ENCODE measurements at regions not wholly inside any gene's neighbourhood (a gene's known extent, or its start where the extent isn't known, plus 50 kb on each side); places are given as distances from the start of the nearest gene placed in this dataset.

- Histone ChIP-seq H3K4me1 (ENCODE audit: insufficient read depth, low read length) (no peaks in the 10 kb centered on the region), H3K9me3 (ENCODE audit: control insufficient read depth in 1 of 2, insufficient read depth in 1 of 2, low read length in 2 of 2) (peaks cover 0 to 3% of the 10 kb centered on the region in 2 experiments), H3K36me3 (ENCODE audit: insufficient read depth, low read length) (no peaks in the 10 kb centered on the region), H3K27me3 (ENCODE audit: control insufficient read depth in 1 of 2, insufficient read depth in 2 of 2, low read length in 2 of 2) (no peaks in the 10 kb centered on the region), H3K4me3 (ENCODE audit: low read length) (no peak overlapping the region), H3K27ac (ENCODE audit: low read depth in 1 of 2, low read length in 2 of 2) (no peak overlapping the region)
- no peak for TF ChIP-seq CTCF (IDR thresholded peaks at IDR 0.05)
- Mint-ChIP-seq H3K27ac (no peak overlapping the region), H3K9me3 (peaks cover 4% of the 10 kb centered on the region), H3K36me3 (ENCODE audit: low read depth) (no peaks in the 10 kb centered on the region), H3K27me3 (no peaks in the 10 kb centered on the region), H3K4me1 (ENCODE audit: low read depth) (no peaks in the 10 kb centered on the region), H3K4me3 (no peak overlapping the region)
- DNase-seq (no peak), ATAC-seq (ENCODE audit: poor library complexity) (no peak)
- intact Hi-C loops (cut with DNase I, micrococcal nuclease), result no loop called here
- ChIA-PET CTCF (no interaction called here), POLR2A (no interaction called here)
These were observed 157.3 kb downstream of the SLCO1B3 start for GRCh38 chr12:20967756-20968155.

GRCh38 chr12:20969766-20970165 lies 159.3 kb downstream of the SLCO1B3 start:
- Histone ChIP-seq H3K9me3 (ENCODE audit: control insufficient read depth in 1 of 2, insufficient read depth in 1 of 2, low read length in 2 of 2) (peaks cover 0 to 3% of the 10 kb centered on the region in 2 experiments), H3K27me3 (ENCODE audit: control insufficient read depth in 1 of 2, insufficient read depth in 2 of 2, low read length in 2 of 2) (no peaks in the 10 kb centered on the region), H3K4me1 (ENCODE audit: insufficient read depth, low read length) (no peaks in the 10 kb centered on the region), H3K27ac (ENCODE audit: low read depth in 1 of 2, low read length in 2 of 2) (no peak overlapping the region), H3K36me3 (ENCODE audit: insufficient read depth, low read length) (no peaks in the 10 kb centered on the region), H3K4me3 (ENCODE audit: low read length) (no peak overlapping the region)
- H3K4me3 Mint-ChIP-seq, result no peak overlapping the region
- H3K36me3 Mint-ChIP-seq (ENCODE audit: low read depth), result no peaks in the 10 kb centered on the region
- ChIA-PET POLR2A (no interaction called here), CTCF (no interaction called here)
- no peaks in the 10 kb centered on the region for H3K4me1 Mint-ChIP-seq (ENCODE audit: low read depth)
- intact Hi-C loops (cut with DNase I, micrococcal nuclease), result no loop called here
- no peak for DNase-seq
- H3K27ac Mint-ChIP-seq, result no peak overlapping the region
- no peaks in the 10 kb centered on the region for H3K27me3 Mint-ChIP-seq
- H3K9me3 Mint-ChIP-seq, result peaks cover 5% of the 10 kb centered on the region
- no peak for TF ChIP-seq CTCF (IDR thresholded peaks at IDR 0.05)
- no peak for ATAC-seq (ENCODE audit: poor library complexity)

GRCh38 chr12:20985399-20985798 lies 145.6 kb upstream of the SLCO1B1 start:
- H3K27ac ChIP-seq (ENCODE audit: low read depth in 1 of 2, low read length in 2 of 2), result no peak overlapping the region
- no peaks in the 10 kb centered on the region for H3K36me3 ChIP-seq (ENCODE audit: insufficient read depth, low read length)
- H3K27me3 ChIP-seq (ENCODE audit: control insufficient read depth in 1 of 2, insufficient read depth in 2 of 2, low read length in 2 of 2), result no peaks in the 10 kb centered on the region
- Mint-ChIP-seq H3K27ac (no peak overlapping the region), H3K9me3 (peaks cover 10% of the 10 kb centered on the region), H3K4me3 (no peak overlapping the region), H3K36me3 (ENCODE audit: low read depth) (no peaks in the 10 kb centered on the region), H3K4me1 (ENCODE audit: low read depth) (no peaks in the 10 kb centered on the region), H3K27me3 (no peaks in the 10 kb centered on the region)
- peak in 1 of 14 experiments; percentile 43 for DNase-seq
- ATAC-seq (ENCODE audit: poor library complexity), result no peak
- no peak for TF ChIP-seq CTCF (IDR thresholded peaks at IDR 0.05)
- no peaks in the 10 kb centered on the region for H3K4me1 ChIP-seq (ENCODE audit: insufficient read depth, low read length)
- no peak overlapping the region for H3K4me3 ChIP-seq (ENCODE audit: low read length)
- ChIA-PET POLR2A (no interaction called here), CTCF (no interaction called here)
- intact Hi-C loops (cut with DNase I, micrococcal nuclease), result no loop called here
- peaks cover 4 to 8% of the 10 kb centered on the region in 2 experiments for H3K9me3 ChIP-seq (ENCODE audit: control insufficient read depth in 1 of 2, insufficient read depth in 1 of 2, low read length in 2 of 2)
